Skeletal muscle satellite cell (primary cell): ENCODE measurements at regions not wholly inside any gene's neighbourhood (a gene's known extent, or its start where the extent isn't known, plus 50 kb on each side); places are given as distances from the start of the nearest gene placed in this dataset.

Experiments used
- H3K27me3 ChIP-seq: 2 replicates; pipeline ENCODE4 v1.7.0; 2013; ENCODE audit warnings: low read length; ENCODE audit not compliant: control insufficient read depth, insufficient read depth
- H3K36me3 ChIP-seq: 2 replicates; pipeline ENCODE4 v1.7.0; 2013; ENCODE audit warnings: mild to moderate bottlenecking, control low read depth, low read length; ENCODE audit not compliant: insufficient read depth
- H3K4me1 ChIP-seq: 2 replicates; pipeline ENCODE4 v1.7.0; 2013; ENCODE audit warnings: low read length; ENCODE audit not compliant: control insufficient read depth, insufficient read depth
- H3K4me2 ChIP-seq: 2 replicates; pipeline ENCODE4 v1.7.0; 2013; ENCODE audit warnings: mild to moderate bottlenecking, low read length
- H3K4me3 ChIP-seq: 2 replicates; pipeline ENCODE4 v1.7.0; 2013; ENCODE audit warnings: low read length
- H3K9ac ChIP-seq: 2 replicates; pipeline ENCODE4 v1.7.0; 2013; ENCODE audit warnings: mild to moderate bottlenecking, low read depth, low read length, moderate library complexity
- H3K9me3 ChIP-seq: replicated peaks from 2 replicates; pipeline ENCODE4 v1.7.0; 2013; ENCODE audit warnings: mild to moderate bottlenecking, control low read depth, low read length

DNA sequence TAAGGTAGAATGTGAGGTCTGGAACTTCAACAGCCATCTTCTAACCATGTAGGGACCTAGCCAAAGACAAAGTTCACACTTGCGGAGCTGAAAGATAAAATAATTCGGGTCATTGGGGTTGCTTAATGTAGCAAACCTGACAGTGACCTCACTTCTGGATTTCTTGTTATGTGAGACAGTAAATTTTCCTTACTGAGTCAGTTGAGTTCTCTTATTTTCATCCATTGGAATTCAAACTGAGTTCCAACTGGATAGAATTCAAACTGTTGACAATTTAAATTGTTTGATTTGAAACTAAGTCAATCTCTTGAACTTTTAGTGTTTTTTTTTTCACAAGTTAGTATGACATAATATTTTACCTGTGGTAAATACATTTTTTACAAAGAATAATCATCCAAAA is 406.5 kb downstream of the ADAMTS20 start:
- H3K9ac ChIP-seq: no peak overlapping the region

DNA sequence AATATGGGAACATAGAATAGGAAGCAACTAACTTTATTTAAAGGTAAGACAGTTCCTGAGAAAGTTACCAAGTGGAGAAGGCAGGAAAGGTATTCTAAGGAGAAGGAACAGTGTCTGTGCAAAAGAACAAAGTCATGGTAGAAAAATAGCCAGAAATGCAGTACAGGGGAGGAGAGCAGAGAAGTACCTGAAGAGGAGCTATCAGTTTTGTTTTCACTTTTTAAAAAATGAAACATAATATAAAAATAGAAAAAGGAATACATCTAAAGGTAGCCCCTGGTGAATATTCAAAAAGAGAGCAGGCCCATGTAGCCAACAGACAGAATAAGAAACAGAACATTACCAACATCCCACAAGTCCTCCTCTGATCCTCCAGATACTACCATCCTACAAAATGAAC is 408.7 kb downstream of the ADAMTS20 start:
- H3K4me1 ChIP-seq: no peaks in the 10 kb centered on the region
- no peak overlapping the region for H3K4me3 ChIP-seq
- H3K9me3 ChIP-seq: no peaks in the 10 kb centered on the region
- no peak overlapping the region for H3K4me2 ChIP-seq
- no peak overlapping the region for H3K9ac ChIP-seq
- no peaks in the 10 kb centered on the region for H3K36me3 ChIP-seq
- H3K27me3 ChIP-seq: no peaks in the 10 kb centered on the region

More for the DNA sequence above, 406.5 kb downstream of the ADAMTS20 start:
- Histone ChIP-seq H3K4me2 (no peak overlapping the region), H3K36me3 (no peaks in the 10 kb centered on the region), H3K9me3 (no peaks in the 10 kb centered on the region), H3K27me3 (no peaks in the 10 kb centered on the region), H3K4me3 (no peak overlapping the region), H3K4me1 (no peaks in the 10 kb centered on the region)

- Histone ChIP-seq H3K4me3 (no peak overlapping the region), H3K9me3 (no peaks in the 10 kb centered on the region), H3K27me3 (no peaks in the 10 kb centered on the region), H3K36me3 (no peaks in the 10 kb centered on the region), H3K4me1 (no peaks in the 10 kb centered on the region), H3K4me2 (no peak overlapping the region), H3K9ac (no peak overlapping the region)
Observed at GRCh38 chr12:43132291-43132690, 419.7 kb downstream of the ADAMTS20 start.

GRCh38 chr12:43131301-43131700 is 420.7 kb downstream of the ADAMTS20 start:
- H3K4me2 ChIP-seq: no peak overlapping the region
- H3K9ac ChIP-seq: no peak overlapping the region
- no peak overlapping the region for H3K4me3 ChIP-seq
- H3K4me1 ChIP-seq: no peaks in the 10 kb centered on the region
- H3K9me3 ChIP-seq: no peaks in the 10 kb centered on the region
- H3K36me3 ChIP-seq: no peaks in the 10 kb centered on the region
- no peaks in the 10 kb centered on the region for H3K27me3 ChIP-seq

- no peak overlapping the region for H3K4me3 ChIP-seq
- H3K4me2 ChIP-seq: no peak overlapping the region
- no peaks in the 10 kb centered on the region for H3K36me3 ChIP-seq
- H3K9ac ChIP-seq: no peak overlapping the region
- H3K4me1 ChIP-seq: no peaks in the 10 kb centered on the region
- H3K27me3 ChIP-seq: no peaks in the 10 kb centered on the region
- no peaks in the 10 kb centered on the region for H3K9me3 ChIP-seq
Observed at GRCh38 chr12:43127886-43128549, 424.0 kb downstream of the ADAMTS20 start.

DNA sequence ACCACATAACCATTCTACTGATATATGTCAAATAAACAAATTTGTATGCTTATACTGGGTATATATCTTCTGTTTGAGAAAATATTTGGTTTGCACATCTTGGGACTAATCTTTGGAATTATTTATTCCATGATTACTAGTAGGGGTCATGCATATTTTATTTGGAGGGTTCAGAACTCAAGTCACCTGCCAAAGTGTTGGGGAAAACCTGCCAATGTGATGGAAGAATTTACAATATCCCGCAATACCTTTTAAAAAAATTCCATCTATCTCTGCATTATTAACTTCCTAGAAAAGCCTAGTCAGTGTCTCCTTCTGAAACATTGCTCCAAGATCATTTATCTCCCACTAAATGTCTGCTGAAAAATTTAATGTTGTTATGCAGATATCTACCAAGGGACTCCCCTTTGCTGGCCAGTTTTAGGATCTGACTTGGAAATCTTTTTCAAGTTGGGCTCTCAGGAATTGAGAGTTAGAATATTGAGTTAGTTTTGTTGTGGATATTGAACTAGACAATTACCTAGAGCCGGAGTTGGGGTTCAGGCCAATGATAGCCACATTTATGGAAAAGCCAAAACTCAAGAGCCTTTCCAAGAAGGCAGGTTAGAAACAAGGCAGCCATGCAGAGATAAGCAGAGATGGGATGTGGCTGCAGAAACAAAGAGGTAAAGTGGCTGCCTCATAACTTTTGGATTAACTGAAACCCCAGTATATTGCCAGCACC is 425.2 kb downstream of the ADAMTS20 start:
- H3K27me3 ChIP-seq: no peaks in the 10 kb centered on the region
- H3K9me3 ChIP-seq: no peaks in the 10 kb centered on the region
- no peak overlapping the region for H3K4me2 ChIP-seq
- H3K36me3 ChIP-seq: no peaks in the 10 kb centered on the region
- H3K4me3 ChIP-seq: no peak overlapping the region
- no peaks in the 10 kb centered on the region for H3K4me1 ChIP-seq
- no peak overlapping the region for H3K9ac ChIP-seq

- Histone ChIP-seq H3K27me3 (no peaks in the 10 kb centered on the region), H3K4me3 (no peak overlapping the region), H3K4me1 (no peaks in the 10 kb centered on the region), H3K9ac (no peak overlapping the region), H3K9me3 (no peaks in the 10 kb centered on the region), H3K4me2 (no peak overlapping the region), H3K36me3 (no peaks in the 10 kb centered on the region)
Observed at GRCh38 chr12:43123461-43123860, 428.5 kb downstream of the ADAMTS20 start.

DNA sequence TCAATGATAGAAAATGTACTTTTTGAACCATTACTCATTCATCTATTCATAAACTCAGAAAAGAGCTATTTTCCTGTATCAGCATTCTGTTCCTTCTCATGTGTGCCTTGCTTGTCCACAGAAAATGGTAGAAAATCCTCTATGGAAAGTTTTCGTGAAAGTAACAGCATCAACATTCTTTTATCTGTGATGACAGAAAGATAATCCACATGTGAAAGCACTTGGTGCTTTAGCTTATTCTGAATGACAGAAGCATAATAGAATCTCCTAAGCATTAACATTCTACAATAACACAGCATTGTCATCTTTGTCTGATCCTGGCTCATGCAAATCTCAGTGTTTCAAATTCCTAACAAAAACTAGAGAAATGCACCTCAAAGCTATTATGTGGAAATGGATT is 431.9 kb downstream of the ADAMTS20 start:
- no peak overlapping the region for H3K4me3 ChIP-seq
- H3K36me3 ChIP-seq: no peaks in the 10 kb centered on the region
- H3K4me2 ChIP-seq: no peak overlapping the region
- no peaks in the 10 kb centered on the region for H3K27me3 ChIP-seq
- no peaks in the 10 kb centered on the region for H3K4me1 ChIP-seq
- H3K9ac ChIP-seq: no peak overlapping the region
- no peaks in the 10 kb centered on the region for H3K9me3 ChIP-seq

GRCh38 chr12:43118881-43119280 is 433.1 kb downstream of the ADAMTS20 start:
- H3K4me3 ChIP-seq: no peak overlapping the region

GRCh38 chr12:43118234-43118633 is 433.8 kb downstream of the ADAMTS20 start:
- H3K9me3 ChIP-seq: no peaks in the 10 kb centered on the region
- H3K4me1 ChIP-seq: no peaks in the 10 kb centered on the region
- H3K27me3 ChIP-seq: no peaks in the 10 kb centered on the region
- H3K36me3 ChIP-seq: no peaks in the 10 kb centered on the region
- no peak overlapping the region for H3K9ac ChIP-seq
- no peak overlapping the region for H3K4me2 ChIP-seq
- H3K4me3 ChIP-seq: no peak overlapping the region

More at GRCh38 chr12:43118881-43119280, 433.1 kb downstream of the ADAMTS20 start:
- H3K4me1 ChIP-seq: no peaks in the 10 kb centered on the region
- no peaks in the 10 kb centered on the region for H3K27me3 ChIP-seq
- H3K36me3 ChIP-seq: no peaks in the 10 kb centered on the region
- no peak overlapping the region for H3K4me2 ChIP-seq
- no peak overlapping the region for H3K9ac ChIP-seq
- H3K9me3 ChIP-seq: no peaks in the 10 kb centered on the region

DNA sequence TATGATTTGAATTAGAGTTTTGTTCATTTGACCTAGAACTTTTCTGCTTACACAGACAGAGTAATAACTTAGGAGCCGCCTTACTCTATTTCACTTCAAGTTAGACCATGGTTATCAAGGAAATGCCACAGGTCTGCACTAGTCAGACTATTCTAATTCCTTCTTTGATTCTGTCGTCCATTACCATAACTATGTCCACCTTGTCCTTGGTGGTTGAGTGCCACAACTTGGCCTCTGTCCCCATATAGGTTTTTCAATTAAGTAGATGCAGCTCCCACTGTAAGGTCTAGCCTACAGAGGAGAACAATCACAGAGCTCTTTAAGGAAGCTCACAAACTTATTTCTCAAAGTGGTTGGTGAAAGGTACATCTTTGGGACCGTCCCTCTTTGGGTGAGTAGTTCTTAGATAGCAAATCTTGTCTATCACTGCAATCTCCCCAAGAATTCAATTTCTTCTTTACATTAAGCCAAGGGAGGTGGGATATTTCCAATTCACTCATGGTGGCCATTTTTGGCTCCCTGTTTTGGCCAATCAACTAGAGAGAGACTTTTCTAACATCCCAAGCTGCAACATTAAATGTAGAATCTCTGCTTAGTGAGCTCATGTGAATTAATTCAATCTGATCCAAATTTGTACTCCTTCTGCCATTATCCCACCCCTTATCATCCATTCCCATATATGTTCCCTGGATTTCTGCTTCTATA is 434.6 kb downstream of the ADAMTS20 start:
- Histone ChIP-seq H3K36me3 (no peaks in the 10 kb centered on the region), H3K27me3 (no peaks in the 10 kb centered on the region), H3K9me3 (no peaks in the 10 kb centered on the region), H3K4me2 (no peak overlapping the region), H3K4me3 (no peak overlapping the region), H3K4me1 (no peaks in the 10 kb centered on the region), H3K9ac (no peak overlapping the region)
